HG03558 (cell line): ENCODE measurements at regions not wholly inside any gene's neighbourhood (a gene's known extent, or its start where the extent isn't known, plus 50 kb on each side); places are given as distances from the start of the nearest gene placed in this dataset.

Source experiments
- ATAC-seq: cut with Tn5 transposase; IDR thresholded peaks from one replicate; pipeline ENCODE4 v1.9.1; 2021; ENCODE audit warnings: moderate number of reproducible peaks; ENCODE audit not compliant: unreplicated experiment; ENCODE audit errors: extremely low read depth

DNA sequence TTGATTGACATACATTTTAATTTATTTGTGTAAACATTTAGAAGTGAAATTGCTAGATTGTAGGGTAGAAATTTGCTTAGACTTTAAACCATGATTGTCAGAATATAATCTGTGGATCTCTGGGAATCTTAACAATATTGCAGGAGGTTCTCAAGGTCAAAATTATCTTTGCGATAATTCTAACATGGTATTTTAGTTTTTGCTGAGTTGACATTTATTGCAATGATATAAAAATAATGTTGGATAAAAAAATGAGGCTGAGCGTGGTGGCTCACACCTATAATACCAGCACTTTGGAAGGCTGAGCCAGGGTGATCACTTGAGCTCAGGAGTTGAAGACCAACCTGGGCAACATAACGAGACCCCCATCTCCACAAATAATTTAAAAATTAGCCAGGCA, 70.3 kb upstream of the SGCD start:
- no peak for ATAC-seq

DNA sequence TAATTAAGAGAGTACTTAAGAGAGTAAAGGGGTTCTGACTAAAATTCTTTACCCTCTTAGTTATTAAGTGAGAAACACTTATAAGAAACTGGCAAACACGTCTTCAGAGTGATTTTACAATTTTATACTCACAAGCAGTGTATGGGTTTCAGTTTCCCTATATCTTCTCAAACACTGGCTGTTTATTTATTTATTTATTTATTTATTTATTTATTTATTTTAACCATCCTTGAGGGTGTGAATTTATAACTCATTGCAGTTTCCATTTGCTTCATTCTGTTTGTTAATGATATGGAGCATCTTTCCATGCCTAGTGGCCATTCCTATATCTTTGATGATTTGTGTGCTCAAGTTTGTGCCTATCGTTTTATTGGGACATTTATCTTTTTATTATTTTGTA, 68.0 kb upstream of the SGCD start:
- ATAC-seq: no peak

DNA sequence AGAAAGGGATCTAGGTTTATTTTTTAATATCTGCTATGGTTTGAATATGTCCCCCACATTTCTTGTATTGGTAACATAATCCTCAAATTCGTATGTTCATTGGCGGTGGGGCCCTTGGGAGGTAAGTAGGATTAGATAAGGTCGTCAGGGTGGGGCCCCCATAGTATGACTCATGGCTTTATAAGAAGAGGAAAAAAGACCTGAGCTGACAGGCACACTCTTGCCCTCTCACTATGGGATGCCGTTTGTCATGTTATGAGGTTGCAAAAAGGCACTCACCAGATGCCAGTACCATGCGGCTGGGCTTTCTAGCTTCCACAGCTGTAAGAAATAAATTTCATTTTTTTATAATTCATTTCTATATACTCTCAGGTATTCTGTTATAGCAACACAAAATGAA, 67.3 kb upstream of the SGCD start:
- ATAC-seq: no peak

DNA sequence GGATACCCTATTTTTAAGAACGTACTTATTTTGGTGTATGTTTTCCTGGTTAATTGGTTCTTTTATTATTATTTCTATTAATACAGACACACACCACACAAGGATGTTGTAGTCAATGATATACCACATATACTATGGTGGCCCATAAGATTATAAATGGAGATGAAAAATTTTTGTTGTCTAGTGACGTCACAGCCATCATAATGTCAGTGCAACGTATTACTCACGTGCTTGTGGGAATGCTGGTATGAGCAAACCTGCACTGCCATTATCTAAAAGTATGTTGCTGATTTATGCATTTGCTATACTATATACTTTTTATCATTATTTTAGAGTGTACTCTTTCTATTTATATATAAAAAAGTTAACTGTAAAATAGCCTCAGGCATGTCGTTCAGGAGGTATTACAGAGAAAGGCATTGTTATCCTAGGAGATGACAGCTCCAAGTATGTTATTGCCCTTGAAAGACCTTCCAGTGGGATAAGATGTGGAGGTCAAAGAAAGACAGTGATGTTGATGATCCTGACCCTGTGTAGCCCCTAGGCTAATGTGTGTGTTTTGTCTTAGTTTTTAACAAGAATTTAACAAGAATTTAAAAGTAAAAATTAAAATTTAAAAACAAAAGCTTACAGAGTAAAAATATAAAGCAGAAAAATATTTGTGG, 65.6 kb upstream of the SGCD start:
- ATAC-seq: no peak

DNA sequence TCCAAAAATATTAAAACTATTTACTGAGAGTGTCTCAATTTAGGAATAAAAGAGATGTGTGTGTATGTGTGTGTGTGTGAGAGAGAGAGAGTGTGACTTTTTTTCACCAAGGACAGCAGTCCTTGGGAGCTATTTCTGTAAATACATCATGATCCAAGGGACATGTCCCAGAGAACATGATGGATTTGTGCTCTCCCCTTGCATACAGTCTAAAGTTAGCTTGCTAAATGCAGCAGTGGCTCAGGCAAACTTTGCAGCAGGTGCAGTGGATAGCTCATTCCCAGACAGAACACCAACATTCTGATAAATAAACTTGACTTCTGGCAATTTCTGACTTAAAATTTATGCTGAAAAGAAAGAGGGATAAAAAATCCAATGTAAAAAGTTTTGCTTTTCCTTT, 55.4 kb upstream of the SGCD start:
- no peak for ATAC-seq

DNA sequence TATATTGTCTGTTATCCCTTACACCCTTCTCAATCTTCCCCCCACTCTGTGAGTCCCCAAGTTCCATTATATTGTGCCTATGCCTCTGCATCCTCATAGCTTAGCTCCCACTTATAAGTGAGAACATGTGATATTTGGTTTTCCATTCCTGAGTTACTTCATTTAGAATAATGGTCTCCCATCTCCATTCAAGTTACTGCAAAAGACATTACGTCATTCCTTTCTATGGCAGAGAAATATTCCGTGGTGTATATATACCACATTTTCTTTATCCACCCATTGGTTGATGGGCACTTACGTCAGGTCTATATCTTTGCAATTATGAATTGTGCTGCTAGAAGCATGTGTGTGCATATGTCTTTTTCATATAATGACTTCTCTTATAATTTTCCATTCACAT, 54.8 kb upstream of the SGCD start:
- no peak for ATAC-seq

DNA sequence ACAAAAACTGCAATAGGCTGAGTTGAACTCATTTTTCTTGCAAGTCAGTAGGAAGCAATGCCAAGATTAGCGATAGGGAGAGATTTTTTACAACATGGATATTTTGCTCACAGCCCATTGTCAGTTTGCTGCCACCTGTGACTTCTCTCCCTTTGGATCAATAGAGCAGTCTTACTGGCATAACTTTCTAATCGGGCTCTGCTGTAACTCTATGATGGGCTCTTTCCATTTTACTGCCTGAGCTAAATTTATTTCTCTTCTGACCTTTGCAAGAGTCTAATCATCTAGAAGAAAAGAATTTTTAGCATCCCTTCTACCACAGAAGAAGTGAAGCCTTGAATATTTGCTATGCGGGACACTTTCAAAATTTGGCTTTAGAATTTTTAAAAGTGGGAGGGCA, 53.6 kb upstream of the SGCD start:
- no peak for ATAC-seq

DNA sequence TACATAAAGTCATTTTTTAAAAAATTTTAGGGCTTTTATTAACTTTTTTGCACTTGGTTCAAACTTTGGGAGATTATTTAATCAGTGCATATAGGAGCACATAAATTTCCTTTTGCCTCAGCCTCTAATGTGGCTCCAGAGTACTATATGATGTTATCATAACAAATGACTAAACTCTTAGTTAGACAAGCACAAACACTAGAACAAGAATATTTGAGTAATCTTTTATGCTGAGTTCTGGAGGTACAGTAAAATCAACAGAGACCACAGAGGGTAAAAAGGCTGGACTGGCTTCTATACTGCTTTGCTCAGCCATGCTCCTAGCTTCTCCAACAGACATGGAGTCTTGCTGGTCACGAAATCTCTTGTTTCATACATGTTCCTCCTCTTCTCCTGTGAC, 52.5 kb upstream of the SGCD start:
- no peak for ATAC-seq
